ENCODE measurements at regions not wholly inside any gene's neighbourhood (a gene's known extent, or its start where the extent isn't known, plus 50 kb on each side); places are given as distances from the start of the nearest gene placed in this dataset.

GRCh38 chr3:23094890-23095462 is 108.2 kb upstream of the UBE2E2 start (continued):
- TF ChIP-seq EZH2phosphoT487 (IDR thresholded peaks at IDR 0.05; ENCODE audit: borderline replicate concordance): no peak
- no peak for TF ChIP-seq SRF (IDR thresholded peaks at IDR 0.05; ENCODE audit: low read depth)

GRCh38 chr3:23096041-23096440 is 107.1 kb upstream of the UBE2E2 start:
- POLR2A ChIA-PET: no interaction called here
- no peaks in the 10 kb centered on the region for H3K36me3 ChIP-seq (ENCODE audit: control insufficient read depth in 1 of 2, insufficient read depth in 2 of 2, low read length in 2 of 2)
- no peaks in the 10 kb centered on the region for H3K9me3 ChIP-seq (ENCODE audit: control insufficient read depth in 1 of 2, insufficient read depth in 1 of 2, low read depth in 1 of 2, low read length in 2 of 2)
- H3K79me2 ChIP-seq (ENCODE audit: insufficient read depth, low read length): no peaks in the 10 kb centered on the region
- ATAC-seq: no peak
- H3K27ac ChIP-seq (ENCODE audit: low read depth, low read length): no peak overlapping the region
- intact Hi-C loops (cut with micrococcal nuclease): no loop called here
- no peak for DNase-seq (ENCODE audit: low read depth, low spot score)
- BruUV-seq (replicated peaks): no TSS peak
- no peak overlapping the region for H3K9ac ChIP-seq (ENCODE audit: low read length)
- RAD21 ChIA-PET (ENCODE audit: low non-redundant PET in 1 of 2, low total read pairs in 2 of 2, uncharacterized antibody in 2 of 2, unreplicated experiment in 2 of 2): no interaction called here
- H4K20me1 ChIP-seq (ENCODE audit: insufficient read depth): no peaks in the 10 kb centered on the region
- no peak overlapping the region for H2AFZ ChIP-seq (ENCODE audit: low read depth, low read length, poor library complexity, severe bottlenecking)
- peaks cover 3 to 4% of the 10 kb centered on the region in 2 experiments; a peak in 2 of 4 replicates for H3K4me1 ChIP-seq (ENCODE audit: control insufficient read depth in 1 of 2, insufficient read depth in 2 of 2, low read length in 2 of 2)
- no peaks in the 10 kb centered on the region for H3K9me2 ChIP-seq (ENCODE audit: insufficient read depth)
- H3K27me3 ChIP-seq (ENCODE audit: insufficient read depth, low read length): no peaks in the 10 kb centered on the region
- no peak overlapping the region for H3K4me2 ChIP-seq (ENCODE audit: low read length)
- H3K4me3 ChIP-seq (replicated peaks in 1 of 2; ENCODE audit: low read depth in 1 of 2, low read length in 2 of 2): no peak overlapping the region
- CTCF ChIA-PET: no interaction called here
- TF ChIP-seq SP1 (IDR thresholded peaks at IDR 0.05; ENCODE audit: low read depth) (no peak), POLR2AphosphoS5 (IDR thresholded peaks at IDR 0.05; ENCODE audit: low read depth, low read length) (no peak), REST (IDR thresholded peaks at IDR 0.05; ENCODE audit: low read depth) (no peak), EZH2 (IDR thresholded peaks at IDR 0.05) (no peak), SIN3A (IDR thresholded peaks at IDR 0.05; ENCODE audit: low read depth) (no peak), JUND (IDR thresholded peaks at IDR 0.05) (no peak), EZH2phosphoT487 (IDR thresholded peaks at IDR 0.05; ENCODE audit: borderline replicate concordance) (no peak), ATF3 (IDR thresholded peaks at IDR 0.05) (no peak), CEBPB (IDR thresholded peaks at IDR 0.05; ENCODE audit: low read depth) (no peak), SRF (IDR thresholded peaks at IDR 0.05; ENCODE audit: low read depth) (no peak), FOSL1 (IDR thresholded peaks at IDR 0.05; ENCODE audit: low read depth) (no peak)
